DOHH2 (cell line): ENCODE measurements at regions not wholly inside any gene's neighbourhood (a gene's known extent, or its start where the extent isn't known, plus 50 kb on each side); places are given as distances from the start of the nearest gene placed in this dataset.
A peak's percentile ranks its signal among the peaks of the same experiment; 100 is the strongest.

Experiments
- H3F3A ChIP-seq: fragments of 200-600 bp; sonication (generic), shearing (Covaris generic); 2 replicates; pipeline ENCODE4 v1.6.0; 2016; ENCODE audit warnings: antibody characterized with exemption, mild to moderate bottlenecking; ENCODE audit not compliant: control insufficient read depth, insufficient read depth
- H3K27ac ChIP-seq: fragments of 200-600 bp; sonication (generic); 2 replicates; pipeline ENCODE4 v1.5.1; 2014; ENCODE audit warnings: low read depth, mild to moderate bottlenecking, low read length, moderate library complexity
- H3K27me3 ChIP-seq: fragments of 200-600 bp; sonication (generic); 2 replicates; pipeline ENCODE4 v1.6.1; 2014; ENCODE audit warnings: mild to moderate bottlenecking, low read length, mixed read lengths; ENCODE audit not compliant: control insufficient read depth
- H3K36me3 ChIP-seq: fragments of 200-600 bp; sonication (generic); 2 replicates; pipeline ENCODE4 v1.6.1; 2014; ENCODE audit warnings: mild to moderate bottlenecking, low read length, moderate library complexity, mixed read lengths; ENCODE audit not compliant: control insufficient read depth
- H3K4me1 ChIP-seq: fragments of 200-600 bp; sonication (generic); 2 replicates; pipeline ENCODE4 v1.6.1; 2014; ENCODE audit warnings: mild to moderate bottlenecking, low read length, mixed read lengths; ENCODE audit not compliant: control insufficient read depth
- H3K4me2 ChIP-seq: fragments of 200-600 bp; sonication (generic); 2 replicates; pipeline ENCODE4 v1.6.0; 2014; ENCODE audit warnings: mild to moderate bottlenecking, low read length, moderate library complexity
- H3K4me3 ChIP-seq: fragments of 200-600 bp; sonication (generic); 2 replicates; pipeline ENCODE4 v1.5.1; 2014; ENCODE audit warnings: mild to moderate bottlenecking, low read length, mixed read lengths
- H3K79me2 ChIP-seq: fragments of 200-600 bp; sonication (generic); 2 replicates; pipeline ENCODE4 v1.6.1; 2014; ENCODE audit warnings: mild to moderate bottlenecking, low read length, mixed read lengths; ENCODE audit not compliant: control insufficient read depth
- H3K9me2 ChIP-seq: fragments of 200-600 bp; sonication (generic); replicated peaks from 2 replicates; pipeline ENCODE4 v1.6.1; 2014; ENCODE audit warnings: mild to moderate bottlenecking, low read length, mixed read lengths; ENCODE audit not compliant: control insufficient read depth
- H3K9me3 ChIP-seq: fragments of 200-600 bp; sonication (generic); 2 replicates; pipeline ENCODE4 v1.6.1; 2014; ENCODE audit warnings: antibody characterized with exemption, low read length, mixed read lengths; ENCODE audit not compliant: control insufficient read depth, insufficient read depth
- H4K20me1 ChIP-seq: fragments of 200-600 bp; sonication (generic); 2 replicates; pipeline ENCODE4 v1.6.0; 2014; ENCODE audit warnings: low read depth, mild to moderate bottlenecking, antibody characterized with exemption, low read length, moderate library complexity; ENCODE audit not compliant: control insufficient read depth, insufficient read depth
- EZH2phosphoT487 ChIP-seq: fragments of 200-600 bp; sonication (generic); IDR thresholded peaks from 2 replicates; pipeline ENCODE4 v1.6.1; 2017; ENCODE audit warnings: borderline replicate concordance, mild to moderate bottlenecking, antibody characterized with exemption, low read length, moderate library complexity, mixed read lengths
- TF ChIP-seq, protein P1 (sequence below): fragments of 200-600 bp; sonication (generic); IDR thresholded peaks from one replicate; pipeline ENCODE4 v1.5.1; 2014; ENCODE audit warnings: antibody characterized with exemption, mild to moderate bottlenecking, low read depth, low read length; ENCODE audit not compliant: poor library complexity, severe bottlenecking

- no peak overlapping the region for H3K4me3 ChIP-seq
- no peaks in the 10 kb centered on the region for H4K20me1 ChIP-seq
- H3K4me1 ChIP-seq: no peaks in the 10 kb centered on the region
- H3K4me2 ChIP-seq: no peak overlapping the region
- H3K36me3 ChIP-seq: no peaks in the 10 kb centered on the region
- H3K9me3 ChIP-seq: peaks cover 3% of the 10 kb centered on the region; the same call in 1 of the 2 replicates
- H3K27me3 ChIP-seq: no peaks in the 10 kb centered on the region
- H3F3A ChIP-seq: no peaks in the 10 kb centered on the region
- no peaks in the 10 kb centered on the region for H3K9me2 ChIP-seq
- H3K79me2 ChIP-seq: no peaks in the 10 kb centered on the region
- H3K27ac ChIP-seq: no peak overlapping the region
- no peak for TF ChIP-seq EZH2phosphoT487
- TF ChIP-seq, protein P1, sequence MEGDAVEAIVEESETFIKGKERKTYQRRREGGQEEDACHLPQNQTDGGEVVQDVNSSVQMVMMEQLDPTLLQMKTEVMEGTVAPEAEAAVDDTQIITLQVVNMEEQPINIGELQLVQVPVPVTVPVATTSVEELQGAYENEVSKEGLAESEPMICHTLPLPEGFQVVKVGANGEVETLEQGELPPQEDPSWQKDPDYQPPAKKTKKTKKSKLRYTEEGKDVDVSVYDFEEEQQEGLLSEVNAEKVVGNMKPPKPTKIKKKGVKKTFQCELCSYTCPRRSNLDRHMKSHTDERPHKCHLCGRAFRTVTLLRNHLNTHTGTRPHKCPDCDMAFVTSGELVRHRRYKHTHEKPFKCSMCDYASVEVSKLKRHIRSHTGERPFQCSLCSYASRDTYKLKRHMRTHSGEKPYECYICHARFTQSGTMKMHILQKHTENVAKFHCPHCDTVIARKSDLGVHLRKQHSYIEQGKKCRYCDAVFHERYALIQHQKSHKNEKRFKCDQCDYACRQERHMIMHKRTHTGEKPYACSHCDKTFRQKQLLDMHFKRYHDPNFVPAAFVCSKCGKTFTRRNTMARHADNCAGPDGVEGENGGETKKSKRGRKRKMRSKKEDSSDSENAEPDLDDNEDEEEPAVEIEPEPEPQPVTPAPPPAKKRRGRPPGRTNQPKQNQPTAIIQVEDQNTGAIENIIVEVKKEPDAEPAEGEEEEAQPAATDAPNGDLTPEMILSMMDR: no peak
Observed at GRCh38 chr10:23695825-23696420, 257.0 kb downstream of the OTUD1 start.

- Histone ChIP-seq H3K27ac (no peak overlapping the region), H3K4me1 (no peaks in the 10 kb centered on the region), H3K79me2 (no peaks in the 10 kb centered on the region), H4K20me1 (no peaks in the 10 kb centered on the region), H3K9me2 (no peaks in the 10 kb centered on the region), H3K9me3 (peaks cover 3% of the 10 kb centered on the region; the same call in 1 of the 2 replicates), H3K27me3 (no peaks in the 10 kb centered on the region), H3F3A (no peaks in the 10 kb centered on the region), H3K36me3 (no peaks in the 10 kb centered on the region), H3K4me3 (no peak overlapping the region), H3K4me2 (no peak overlapping the region)
- no peak for TF ChIP-seq EZH2phosphoT487
- TF ChIP-seq, protein P1: no peak
Observed at GRCh38 chr10:23696476-23696875, 257.6 kb downstream of the OTUD1 start.

DNA sequence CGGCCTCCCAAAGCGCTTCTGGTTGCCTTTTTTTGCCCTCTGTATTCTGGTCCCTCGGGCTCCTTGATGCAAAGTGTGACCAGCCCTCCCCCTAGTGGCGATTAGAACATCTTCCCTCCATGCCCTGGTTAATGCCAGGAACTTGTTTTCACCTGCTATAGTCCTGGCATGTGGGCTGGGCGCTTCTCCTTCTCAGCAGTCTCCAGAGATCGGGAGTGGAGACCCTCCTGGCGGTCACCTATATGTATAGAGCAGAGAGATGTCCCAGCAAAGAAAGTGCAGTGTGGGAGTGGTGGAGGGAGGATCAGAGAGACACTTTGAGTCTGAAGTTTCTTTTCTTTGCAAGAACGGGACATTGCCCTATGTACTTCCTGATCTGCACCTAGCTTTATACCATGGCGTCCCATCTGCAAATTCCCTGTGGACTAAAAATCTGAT is 264.1 kb downstream of the OTUD1 start:
- TF ChIP-seq EZH2phosphoT487: no peak
- TF ChIP-seq, protein P1: peak; percentile 80
- Histone ChIP-seq H3K79me2 (no peaks in the 10 kb centered on the region), H3K4me3 (no peak overlapping the region), H3K9me2 (no peaks in the 10 kb centered on the region), H3F3A (no peaks in the 10 kb centered on the region), H3K36me3 (no peaks in the 10 kb centered on the region), H4K20me1 (no peaks in the 10 kb centered on the region), H3K9me3 (no peaks in the 10 kb centered on the region), H3K27me3 (no peaks in the 10 kb centered on the region), H3K27ac (no peak overlapping the region), H3K4me1 (peaks cover 3% of the 10 kb centered on the region; the same call in 1 of the 2 replicates), H3K4me2 (peak overlapping the region; percentile 31; the same call in 1 of the 2 replicates)
